HG03460 (cell line): ENCODE measurements at regions not wholly inside any gene's neighbourhood (a gene's known extent, or its start where the extent isn't known, plus 50 kb on each side); places are given as distances from the start of the nearest gene placed in this dataset.
"Not testable (repeated sequence)": the region's sequence is repeated elsewhere in the genome, so short reads cannot be mapped to it uniquely, and the experiment has no call there.

Source experiments
- ATAC-seq: cut with Tn5 transposase; IDR thresholded peaks from one replicate; pipeline ENCODE4 v1.9.1; 2021; ENCODE audit not compliant: unreplicated experiment

- ATAC-seq, result no peak
Measured at GRCh38 chr4:13678186-13678924, 50.8 kb upstream of the BOD1L1 start.

DNA sequence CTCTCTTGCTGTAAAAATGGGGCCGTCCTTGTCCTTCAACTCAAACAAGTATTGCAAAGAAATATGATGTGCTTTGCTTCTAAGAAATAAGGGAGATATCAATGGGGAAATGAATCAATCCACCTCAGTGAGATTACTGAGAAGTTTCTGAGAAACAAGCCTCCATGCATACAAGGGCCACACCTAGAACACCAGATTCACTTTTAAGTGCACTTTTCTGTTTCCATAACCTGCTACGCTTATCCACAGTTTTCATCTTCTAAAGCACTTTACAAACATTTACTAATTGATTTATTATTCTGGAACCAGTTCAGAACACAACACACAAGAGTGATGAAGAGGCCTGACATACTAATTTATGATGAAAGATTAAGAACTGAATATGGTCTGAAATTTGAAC is 54.0 kb upstream of the BOD1L1 start:
- no peak for ATAC-seq

- no peak for ATAC-seq
Measured at GRCh38 chr4:13694256-13694655, 66.7 kb upstream of the BOD1L1 start.

DNA sequence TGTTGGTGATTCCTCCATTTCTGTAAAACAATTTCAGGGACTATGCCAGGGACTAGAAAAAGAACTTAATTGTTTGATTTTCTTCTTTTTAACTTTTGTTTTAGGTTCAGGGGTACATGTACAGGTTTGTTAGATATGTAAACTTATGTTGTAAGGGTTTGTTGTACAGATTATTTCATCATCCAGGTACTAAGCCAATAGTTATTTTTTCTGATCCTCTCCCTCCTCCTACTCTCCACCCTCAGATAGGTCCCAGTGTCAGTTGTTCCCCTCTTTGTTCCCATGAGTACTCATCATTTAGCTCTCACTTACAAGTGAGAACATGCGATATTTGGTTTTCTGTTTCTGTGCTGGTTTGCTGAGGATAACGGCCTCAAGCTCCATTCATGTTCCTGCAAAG is 70.8 kb upstream of the BOD1L1 start:
- no peak for ATAC-seq

GRCh38 chr4:13700021-13700857 is 72.7 kb upstream of the BOD1L1 start:
- no peak for ATAC-seq

GRCh38 chr4:13700858-13701140 is 73.3 kb upstream of the BOD1L1 start:
- not testable (repeated sequence) for ATAC-seq

DNA sequence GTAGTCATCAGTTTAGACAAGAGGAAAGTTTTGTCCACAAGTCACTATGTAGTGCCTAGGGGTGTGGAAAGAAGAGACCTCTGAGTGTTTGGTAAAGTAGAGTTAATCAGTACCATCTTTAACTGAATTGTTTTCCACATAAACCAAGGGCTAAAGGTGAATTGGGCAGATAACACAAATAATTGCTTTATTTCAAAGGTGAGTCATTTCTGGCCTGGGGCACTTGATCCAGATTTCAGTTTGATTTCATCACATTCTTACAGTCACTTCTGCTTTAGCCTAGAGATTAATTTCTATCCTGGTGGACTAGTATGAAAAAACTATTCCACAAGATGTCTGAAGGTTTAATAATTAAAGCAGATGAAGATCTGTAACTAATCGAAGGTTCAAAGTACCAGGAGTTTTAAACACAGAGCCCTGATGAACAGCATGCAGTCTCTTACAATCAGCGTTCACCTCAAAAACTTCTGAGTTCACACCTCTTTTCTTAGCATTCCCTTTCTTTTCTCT is 74.5 kb upstream of the BOD1L1 start:
- no peak for ATAC-seq

DNA sequence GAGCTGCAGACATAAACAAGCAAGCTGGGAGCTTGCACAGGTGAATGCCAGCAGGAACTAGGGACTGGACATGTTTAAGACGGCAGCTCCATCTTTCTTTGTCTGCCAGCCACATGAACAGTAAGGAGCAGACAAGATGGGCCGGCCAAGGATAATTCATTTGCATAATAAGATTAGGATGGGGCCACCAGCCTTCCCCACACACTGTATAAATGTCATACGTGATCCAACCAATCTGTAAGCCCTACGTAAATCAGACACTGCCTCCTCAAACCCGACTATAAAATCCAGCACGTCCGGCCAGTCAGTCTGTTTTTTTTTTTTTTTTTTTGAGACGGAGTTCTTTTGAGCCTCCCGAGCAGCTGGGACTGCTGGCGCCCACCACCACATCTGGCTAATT is 75.6 kb upstream of the BOD1L1 start:
- ATAC-seq, result no peak

DNA sequence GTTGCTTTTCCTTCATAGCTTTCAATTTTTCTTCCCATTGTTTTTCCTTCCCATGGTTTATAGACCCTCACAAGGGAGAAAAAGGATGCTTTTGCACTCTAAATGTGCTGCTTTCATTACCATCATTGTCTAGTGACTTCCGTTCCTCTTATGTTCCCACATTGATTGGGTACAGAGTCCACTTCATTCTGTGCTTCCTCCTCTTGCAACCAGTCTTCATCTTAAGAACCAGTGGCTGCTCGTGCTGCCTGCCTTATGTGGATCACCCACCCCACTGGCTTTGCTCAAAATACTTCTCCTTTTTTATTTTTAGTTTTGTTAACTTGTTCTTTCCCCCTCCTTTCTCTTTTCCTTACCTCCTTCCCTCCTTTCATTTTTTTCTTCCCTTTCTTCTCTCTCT is 76.5 kb upstream of the BOD1L1 start:
- ATAC-seq, result no peak

DNA sequence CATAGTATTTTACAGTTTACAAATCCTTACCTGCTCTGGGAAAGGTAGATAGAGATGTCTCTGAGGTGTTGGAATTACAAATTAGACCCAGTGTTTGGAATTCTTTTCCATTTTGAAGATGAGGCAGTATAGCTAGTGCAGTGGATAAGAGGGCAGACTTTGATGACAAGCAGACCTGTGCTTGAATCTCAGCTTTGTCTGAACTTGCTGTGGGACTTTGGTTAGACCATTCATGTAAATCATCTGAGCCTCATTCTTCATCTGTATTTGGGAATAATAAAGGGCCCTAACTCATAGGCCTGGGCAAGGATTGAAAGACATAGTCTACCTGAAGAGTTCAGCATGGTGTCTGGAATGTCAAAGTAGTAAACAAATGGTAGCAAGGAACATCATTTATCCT is 77.2 kb upstream of the BOD1L1 start:
- ATAC-seq, result no peak

DNA sequence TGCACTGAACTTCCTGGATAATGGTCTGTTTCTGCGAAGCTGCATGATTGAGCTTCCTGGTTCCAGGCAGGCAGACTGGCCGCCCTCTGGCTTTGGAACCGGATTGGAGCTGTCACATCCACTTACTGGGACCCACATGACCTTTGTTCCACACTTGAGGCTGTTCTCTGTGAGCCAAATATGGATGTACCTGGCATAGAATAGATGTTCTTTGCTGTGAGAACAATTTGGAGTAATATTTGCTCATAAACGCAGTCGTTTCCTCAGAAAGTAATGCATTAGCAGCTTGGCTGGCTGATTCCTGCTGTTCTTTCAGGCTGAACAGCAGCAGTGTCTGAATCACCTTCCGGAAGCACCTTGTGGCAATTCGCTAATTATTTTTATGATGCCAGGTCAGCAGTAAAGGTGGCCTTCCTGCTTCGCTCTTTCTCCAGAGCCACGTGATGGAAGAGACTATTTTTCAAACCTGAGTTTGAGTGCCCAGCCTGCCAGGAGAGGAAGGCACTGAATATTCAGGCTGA is 78.1 kb upstream of the BOD1L1 start:
- ATAC-seq, result no peak

DNA sequence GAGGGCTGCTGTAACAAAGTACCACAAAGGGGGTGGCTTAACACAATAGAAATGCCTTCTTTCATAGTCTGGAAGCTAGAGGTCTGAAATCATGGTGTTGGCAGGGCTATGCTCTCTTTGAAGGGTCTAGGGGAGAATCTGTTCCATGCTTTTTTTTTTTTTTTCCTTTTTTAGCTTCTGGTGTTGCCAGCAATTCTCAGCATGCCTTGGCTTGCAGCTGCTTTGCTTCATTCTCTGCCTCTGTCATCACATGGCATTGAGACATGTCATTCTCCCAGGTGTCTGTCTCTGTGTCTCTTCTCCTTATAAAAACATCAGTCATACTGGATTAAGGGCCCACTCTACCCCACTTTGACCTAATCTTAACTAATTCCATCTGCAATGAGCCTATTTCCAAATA is 78.6 kb upstream of the BOD1L1 start:
- ATAC-seq, result no peak

DNA sequence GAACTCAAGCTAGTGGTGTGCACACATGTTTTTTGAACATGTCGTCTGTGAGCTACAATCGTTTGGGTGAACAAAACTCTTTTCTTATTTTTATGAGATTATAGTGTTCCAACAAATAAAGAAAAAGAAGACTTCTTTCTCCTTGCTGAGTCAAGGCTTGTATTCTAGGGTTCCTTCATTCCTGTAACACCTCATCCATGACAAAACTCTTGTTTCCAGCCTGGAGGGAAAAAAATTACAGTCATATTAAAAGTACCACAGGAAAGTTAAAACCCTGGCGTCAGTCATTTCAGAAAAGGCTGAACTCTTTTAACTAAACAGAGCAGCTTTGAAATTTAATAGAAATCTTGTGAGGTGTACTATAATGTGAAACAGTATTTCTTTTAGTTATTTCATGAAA is 79.2 kb upstream of the BOD1L1 start:
- ATAC-seq, result no peak

DNA sequence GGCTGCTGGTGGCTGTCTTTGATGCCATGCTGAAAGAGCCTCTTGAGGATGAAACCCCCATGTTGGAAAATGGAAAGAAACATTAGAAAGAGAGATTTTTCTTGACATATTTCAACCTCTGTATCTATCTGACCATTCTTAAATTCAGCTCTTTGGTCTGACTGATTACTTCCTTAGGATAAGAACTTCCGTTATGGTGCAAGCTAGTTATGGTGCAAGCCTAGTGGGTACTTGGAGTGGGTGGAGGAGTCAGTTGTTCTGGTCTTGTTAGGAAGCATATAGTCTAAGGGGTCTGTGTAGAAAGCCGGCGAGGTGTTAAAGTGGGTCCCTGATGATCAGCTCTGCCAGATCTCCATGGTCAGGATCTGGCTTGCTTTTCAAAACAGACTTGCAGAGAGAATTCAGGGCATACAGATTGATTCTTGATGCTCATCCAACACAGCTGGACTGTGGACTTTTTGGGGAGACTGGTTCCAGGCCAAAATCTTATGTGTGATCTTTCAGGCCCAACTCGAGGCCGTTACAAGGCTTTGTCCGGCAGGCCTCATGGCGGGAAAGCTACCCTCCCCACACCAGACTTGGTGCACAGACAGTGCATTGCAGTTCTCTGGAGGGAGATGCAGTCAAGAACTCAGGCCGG is 82.8 kb upstream of the BOD1L1 start:
- no peak for ATAC-seq

DNA sequence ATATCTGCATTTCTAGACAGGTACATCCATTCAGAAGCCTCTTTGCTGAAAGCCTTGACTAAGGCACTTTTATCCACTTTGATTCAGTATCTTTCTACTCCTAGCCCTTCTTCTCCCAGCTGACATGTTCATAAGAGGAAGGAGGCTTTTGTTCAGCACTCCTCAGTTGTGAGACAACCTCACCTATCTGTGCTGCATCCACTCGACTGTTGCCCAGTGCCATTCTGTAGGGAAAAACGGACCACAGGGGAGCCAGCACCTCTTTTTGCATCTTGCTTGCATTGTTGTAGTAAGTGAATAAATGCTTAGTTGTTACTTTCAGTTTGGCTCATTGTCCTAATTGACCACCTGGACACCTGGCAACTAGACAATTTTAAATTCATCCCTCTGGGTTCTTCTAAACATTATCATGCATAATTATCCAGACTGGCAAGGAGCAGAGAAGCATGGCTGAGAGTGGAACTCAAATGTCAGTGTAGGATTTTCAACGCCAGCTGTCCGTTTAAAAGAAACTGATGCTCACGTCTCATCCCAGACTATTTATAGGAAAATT is 83.8 kb upstream of the BOD1L1 start:
- ATAC-seq, result no peak

DNA sequence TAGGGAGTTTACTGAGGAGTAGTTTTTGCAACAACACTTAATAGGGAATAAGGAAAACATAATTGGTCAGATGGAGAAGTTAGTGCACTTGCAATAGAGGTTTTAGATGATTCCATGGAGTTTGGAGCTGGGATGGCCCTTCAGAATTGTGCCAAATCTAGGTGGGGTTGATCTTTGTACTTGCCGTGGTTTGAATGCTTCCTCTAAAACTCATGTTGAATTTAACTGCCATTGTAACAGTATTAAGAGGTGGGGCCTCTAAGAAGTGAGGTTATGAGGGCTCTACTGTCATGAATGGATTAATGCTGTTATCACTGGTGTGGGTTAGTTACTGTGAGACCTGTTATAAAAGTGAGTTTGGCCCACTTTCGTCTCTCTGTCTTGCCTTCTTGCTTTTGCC is 94.4 kb upstream of the BOD1L1 start:
- ATAC-seq, result no peak

DNA sequence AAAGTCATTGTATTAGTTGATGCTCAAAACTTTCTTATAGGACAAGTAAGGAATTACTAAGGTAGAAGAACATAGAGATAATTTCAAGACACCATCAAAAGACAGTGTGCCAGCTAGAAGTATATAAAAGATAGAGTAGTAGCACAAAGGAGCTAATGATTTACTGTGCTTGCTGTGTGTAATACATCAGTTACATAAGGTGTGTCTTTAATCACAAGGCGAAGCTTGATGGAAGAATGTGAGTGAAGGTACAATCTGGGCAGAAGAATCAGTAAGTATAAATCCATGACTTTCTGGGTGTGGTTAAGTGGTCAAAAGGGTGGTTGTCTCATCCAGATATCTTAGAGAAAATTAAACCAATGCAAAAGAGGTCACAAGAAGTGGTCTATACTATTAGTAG is 95.1 kb upstream of the BOD1L1 start:
- ATAC-seq, result no peak

- ATAC-seq, result no peak
Measured at GRCh38 chr4:13728761-13729160, 101.2 kb upstream of the BOD1L1 start.

GRCh38 chr4:13731019-13731418 is 103.5 kb upstream of the BOD1L1 start:
- no peak for ATAC-seq

GRCh38 chr4:13733817-13734216 is 106.3 kb upstream of the BOD1L1 start:
- no peak for ATAC-seq

GRCh38 chr4:13750594-13750993 is 123.1 kb upstream of the BOD1L1 start:
- ATAC-seq, result no peak
